Nephron (organoid): ENCODE measurements at regions not wholly inside any gene's neighbourhood (a gene's known extent, or its start where the extent isn't known, plus 50 kb on each side); places are given as distances from the start of the nearest gene placed in this dataset.

ENCODE experiments used
- H3K27ac Mint-ChIP-seq, 3 experiments: 2 replicates each; pipeline ENCODE4 v1.8.0; 2020; ENCODE audit warnings: mixed read lengths in 3 of 3, mild to moderate bottlenecking in 2 of 3, moderate library complexity in 1 of 3
- H3K27me3 Mint-ChIP-seq: 2 replicates; pipeline ENCODE4 v1.8.0; 2021; ENCODE audit warnings: low read depth, mild to moderate bottlenecking, moderate library complexity, mixed read lengths
- H3K36me3 Mint-ChIP-seq: 2 replicates; pipeline ENCODE4 v1.8.0; 2020; ENCODE audit warnings: low read depth, mixed read lengths
- H3K4me1 Mint-ChIP-seq: 2 replicates; pipeline ENCODE4 v1.8.0; 2020; ENCODE audit warnings: mixed read lengths
- H3K4me3 Mint-ChIP-seq, 3 experiments: 2 replicates each; pipeline ENCODE4 v1.8.0; 2020; ENCODE audit warnings: mild to moderate bottlenecking in 3 of 3, mixed read lengths in 3 of 3, moderate library complexity in 2 of 3
- H3K9me3 Mint-ChIP-seq: 2 replicates; pipeline ENCODE4 v1.8.0; 2020; ENCODE audit warnings: mixed read lengths
- CTCF ChIP-seq, 3 experiments: fragments of 200-600 bp; sonication (generic); IDR thresholded peaks; one replicate each; pipeline ENCODE4 v1.5.0; 2021; ENCODE audit warnings: antibody characterized with exemption in 3 of 3; ENCODE audit not compliant: unreplicated experiment in 3 of 3

DNA sequence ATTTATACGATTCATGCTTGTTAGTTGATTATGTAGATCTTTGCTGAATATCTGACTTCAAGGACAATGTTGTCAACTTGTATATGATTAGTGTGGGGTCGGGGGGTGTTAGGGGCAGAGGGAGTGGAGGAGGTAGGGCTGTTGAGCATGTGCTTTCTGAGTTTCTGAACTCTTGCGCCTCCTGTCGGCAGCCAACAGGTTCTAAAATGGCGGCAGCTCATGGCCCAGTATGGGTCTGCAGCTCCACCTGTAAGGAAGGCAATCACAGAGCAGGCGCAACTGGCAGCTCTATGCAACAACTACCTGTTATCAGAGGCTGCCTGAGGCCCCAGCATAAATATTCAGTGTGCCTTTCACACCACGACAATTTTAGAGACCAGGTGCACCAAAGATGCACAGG, 205.8 kb upstream of the PLXNA2 start:
- Mint-ChIP-seq H3K4me3 (no peak overlapping the region), H3K36me3 (no peaks in the 10 kb centered on the region), H3K9me3 (peaks cover 7% of the 10 kb centered on the region), H3K4me1 (peaks cover 31% of the 10 kb centered on the region), H3K27me3 (peaks cover 14% of the 10 kb centered on the region), H3K27ac (no peak overlapping the region)
- no peak for TF ChIP-seq CTCF (IDR thresholded peaks at IDR 0.05; ENCODE audit: unreplicated experiment in 3 of 3)

GRCh38 chr1:208450958-208451357, 206.8 kb upstream of the PLXNA2 start:
- no peak overlapping the region for H3K4me3 Mint-ChIP-seq
- H3K27ac Mint-ChIP-seq = no peak overlapping the region
- no peak for TF ChIP-seq CTCF (IDR thresholded peaks at IDR 0.05; ENCODE audit: unreplicated experiment in 3 of 3)
- H3K27me3 Mint-ChIP-seq = peaks cover 19% of the 10 kb centered on the region
- peaks cover 6% of the 10 kb centered on the region for H3K9me3 Mint-ChIP-seq
- no peaks in the 10 kb centered on the region for H3K36me3 Mint-ChIP-seq
- peaks cover 29% of the 10 kb centered on the region for H3K4me1 Mint-ChIP-seq

DNA sequence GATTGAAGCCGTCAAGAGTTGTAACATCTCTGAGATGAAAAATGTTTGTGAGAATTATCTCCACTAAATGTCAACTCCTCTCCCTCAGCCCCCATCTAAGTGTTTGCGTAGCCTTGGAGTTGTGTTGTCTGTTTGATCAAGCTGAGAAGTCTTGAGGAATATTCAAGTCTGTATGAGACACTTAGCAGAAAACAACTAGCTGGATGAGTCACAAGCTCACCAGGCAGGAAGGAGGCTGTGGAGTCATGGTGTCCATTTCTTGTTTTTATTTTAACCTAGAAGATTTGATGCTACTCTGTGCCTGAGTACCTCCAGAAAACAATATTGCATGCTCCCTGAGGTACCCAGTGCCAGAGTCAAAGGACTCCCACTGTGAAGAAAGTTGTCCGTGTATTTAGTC, 211.6 kb upstream of the PLXNA2 start:
- TF ChIP-seq CTCF (IDR thresholded peaks at IDR 0.05; ENCODE audit: unreplicated experiment in 3 of 3) = no peak
- Mint-ChIP-seq H3K9me3 (peaks cover 4% of the 10 kb centered on the region), H3K4me1 (peaks cover 14% of the 10 kb centered on the region), H3K36me3 (no peaks in the 10 kb centered on the region), H3K4me3 (no peak overlapping the region), H3K27ac (no peak overlapping the region), H3K27me3 (peaks cover 5% of the 10 kb centered on the region)

DNA sequence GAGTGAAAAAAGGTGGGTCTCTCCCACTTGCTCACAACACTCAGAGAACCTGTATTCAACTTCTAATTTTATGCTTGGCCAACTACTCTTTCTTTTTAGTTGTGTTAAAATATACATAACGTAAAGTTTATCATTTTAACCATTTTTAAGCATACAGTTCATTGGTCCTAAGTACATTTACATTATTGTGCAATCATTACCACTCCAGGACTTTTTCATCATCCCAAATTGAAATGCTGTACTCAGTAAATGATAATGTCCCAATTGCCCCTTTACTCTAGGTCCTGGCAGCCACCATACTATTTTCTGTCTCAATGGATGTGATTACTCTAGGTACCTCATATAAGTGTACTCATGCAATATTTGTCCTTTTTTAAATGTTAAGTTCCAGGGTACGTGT, 212.3 kb upstream of the PLXNA2 start:
- Mint-ChIP-seq H3K4me3 (no peak overlapping the region), H3K36me3 (no peaks in the 10 kb centered on the region), H3K27me3 (peaks cover 5% of the 10 kb centered on the region), H3K9me3 (peaks cover 4% of the 10 kb centered on the region), H3K4me1 (peaks cover 8% of the 10 kb centered on the region), H3K27ac (no peak overlapping the region)
- TF ChIP-seq CTCF (IDR thresholded peaks at IDR 0.05; ENCODE audit: unreplicated experiment in 3 of 3) = no peak

DNA sequence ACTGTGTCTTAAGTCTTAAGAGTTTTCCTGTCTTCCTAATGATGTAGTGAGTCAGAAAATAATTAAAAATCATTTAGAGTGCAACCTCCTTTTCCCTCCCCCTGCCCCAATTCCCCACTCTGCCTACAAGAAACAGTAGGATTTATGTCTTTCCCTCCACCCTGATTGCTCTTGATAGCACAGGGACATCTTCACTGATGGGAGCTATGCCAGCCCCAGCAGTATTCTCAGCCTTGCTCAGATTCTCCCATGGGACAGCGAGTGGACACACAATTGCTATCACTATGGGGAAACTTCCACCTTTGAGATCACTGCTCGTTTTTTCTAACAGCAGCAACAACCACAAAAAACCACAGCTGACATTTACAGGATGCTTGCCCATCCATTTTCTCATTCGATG, 216.6 kb upstream of the PLXNA2 start:
- peaks cover 2% of the 10 kb centered on the region for H3K27me3 Mint-ChIP-seq
- TF ChIP-seq CTCF (IDR thresholded peaks at IDR 0.05; ENCODE audit: unreplicated experiment in 3 of 3) = no peak
- no peaks in the 10 kb centered on the region for H3K36me3 Mint-ChIP-seq
- no peaks in the 10 kb centered on the region for H3K4me1 Mint-ChIP-seq
- peaks cover 4% of the 10 kb centered on the region for H3K9me3 Mint-ChIP-seq
- H3K27ac Mint-ChIP-seq = no peak overlapping the region
- no peak overlapping the region for H3K4me3 Mint-ChIP-seq

DNA sequence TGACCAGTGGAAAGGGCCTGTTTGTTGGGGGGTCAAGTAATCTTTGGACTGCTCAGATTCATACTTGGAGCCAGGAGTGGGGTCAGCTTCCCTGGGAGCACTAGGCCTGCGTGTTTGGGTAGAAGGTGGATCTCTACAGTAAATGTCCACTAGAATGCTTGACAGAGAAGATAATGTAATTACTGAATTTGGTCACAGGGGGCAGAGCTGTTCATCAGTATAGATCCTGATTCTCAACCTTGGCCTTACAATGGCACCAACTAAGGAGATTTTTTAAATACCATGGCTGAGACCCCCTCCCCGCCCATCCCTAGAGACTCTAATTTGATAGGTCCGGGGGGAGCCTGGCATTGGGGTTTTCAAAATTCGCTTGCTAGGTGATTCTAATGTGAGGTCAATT, 217.5 kb upstream of the PLXNA2 start:
- H3K27me3 Mint-ChIP-seq = no peaks in the 10 kb centered on the region
- H3K27ac Mint-ChIP-seq = no peak overlapping the region
- H3K4me3 Mint-ChIP-seq = no peak overlapping the region
- TF ChIP-seq CTCF (IDR thresholded peaks at IDR 0.05; ENCODE audit: unreplicated experiment in 3 of 3) = no peak
- peaks cover 4% of the 10 kb centered on the region for H3K9me3 Mint-ChIP-seq
- no peaks in the 10 kb centered on the region for H3K4me1 Mint-ChIP-seq
- H3K36me3 Mint-ChIP-seq = no peaks in the 10 kb centered on the region
